Renal cortical epithelial cell (primary cell): ENCODE measurements at regions not wholly inside any gene's neighbourhood (a gene's known extent, or its start where the extent isn't known, plus 50 kb on each side); places are given as distances from the start of the nearest gene placed in this dataset.
"Not testable (repeated sequence)": the region's sequence is repeated elsewhere in the genome, so short reads cannot be mapped to it uniquely, and the experiment has no call there.

ENCODE experiments used
- DNase-seq: peaks from one replicate; pipeline ENCODE4 v3.0.0-alpha.2; 2011; ENCODE audit warnings: low read depth

DNA sequence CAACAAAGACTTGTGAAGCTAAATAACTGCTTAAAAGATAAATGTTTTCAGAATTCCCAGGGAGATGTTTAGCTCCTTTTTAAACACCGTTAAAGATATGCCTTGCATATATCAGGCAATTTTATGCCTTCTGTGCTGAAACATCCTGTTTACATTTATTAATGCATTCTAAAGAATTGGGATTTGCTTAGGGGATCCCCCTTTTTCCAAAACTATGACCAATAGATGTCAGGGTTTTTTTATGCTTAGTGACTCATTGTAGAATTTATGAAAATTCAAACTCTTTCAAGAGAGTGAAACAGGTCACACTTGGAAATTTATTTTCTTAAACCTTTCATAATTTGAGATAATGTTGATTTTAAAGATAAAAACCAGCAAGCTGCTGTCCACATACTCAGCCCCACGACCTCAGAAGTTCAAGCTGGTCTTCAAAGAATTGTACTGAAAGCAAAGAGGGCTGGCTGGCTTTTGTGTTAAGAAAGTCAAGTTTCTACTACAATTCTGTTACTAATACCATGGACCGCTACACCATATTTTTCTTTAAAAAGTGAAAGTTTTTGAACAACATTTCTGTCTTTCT, 411.8 kb downstream of the ETV1 start:
- DNase-seq = no peak

DNA sequence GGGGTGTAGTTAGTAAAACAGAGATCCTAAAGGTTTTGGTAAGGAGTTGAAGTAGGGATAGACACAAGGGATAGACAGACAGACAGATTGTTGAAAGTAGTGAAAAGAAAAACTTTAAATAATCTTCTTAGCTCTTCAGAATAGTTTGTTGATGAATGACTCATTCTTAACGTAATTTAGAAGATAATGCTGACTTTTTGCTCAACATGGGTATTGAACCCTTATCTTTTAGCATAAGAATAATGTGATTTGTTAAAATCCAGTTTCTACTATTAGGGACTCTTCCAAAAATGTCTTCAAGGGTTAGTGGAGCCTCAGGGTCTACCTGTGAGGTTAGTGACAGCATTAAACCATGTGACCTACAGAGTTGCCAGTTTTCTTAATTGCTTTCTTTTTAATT, 411.2 kb downstream of the ETV1 start:
- DNase-seq = no peak

DNA sequence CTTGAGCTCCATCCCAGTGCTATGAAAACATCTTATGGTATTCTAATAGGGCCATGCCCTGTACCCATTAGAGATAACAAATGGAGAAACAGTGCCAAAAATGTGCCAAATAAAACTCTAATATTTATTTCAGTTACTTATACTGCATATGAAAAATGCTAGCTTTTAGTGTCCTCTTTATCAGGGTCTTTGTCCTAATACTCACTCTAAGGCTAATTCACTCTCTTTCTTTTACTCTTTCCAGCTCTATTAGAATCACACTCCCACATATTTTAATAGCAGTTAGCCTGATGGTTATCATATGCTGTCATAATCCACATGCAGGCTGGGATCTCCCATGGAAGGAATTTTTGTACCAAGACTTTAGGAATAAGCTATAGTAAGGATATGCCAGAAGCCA, 408.4 kb downstream of the ETV1 start:
- DNase-seq = no peak

DNA sequence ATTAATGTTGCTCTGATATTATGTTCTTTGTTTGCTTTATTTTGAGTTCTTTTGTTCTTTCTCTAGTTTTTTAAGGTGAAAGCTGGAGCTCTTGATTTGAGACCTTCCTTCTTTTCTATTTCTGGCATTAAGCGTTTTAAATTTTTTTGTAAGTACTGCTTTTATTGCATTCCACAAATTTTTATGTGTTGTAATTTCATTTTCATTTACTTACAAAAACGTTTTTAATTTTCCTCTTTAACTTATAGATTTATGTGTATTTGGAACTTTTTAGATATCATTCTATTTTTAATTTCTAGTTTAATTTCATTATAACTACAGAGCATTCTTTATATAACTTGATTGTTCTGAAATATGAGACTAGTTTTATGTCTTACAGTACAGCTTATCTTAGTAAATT, 395.6 kb downstream of the ETV1 start:
- DNase-seq = no peak

DNA sequence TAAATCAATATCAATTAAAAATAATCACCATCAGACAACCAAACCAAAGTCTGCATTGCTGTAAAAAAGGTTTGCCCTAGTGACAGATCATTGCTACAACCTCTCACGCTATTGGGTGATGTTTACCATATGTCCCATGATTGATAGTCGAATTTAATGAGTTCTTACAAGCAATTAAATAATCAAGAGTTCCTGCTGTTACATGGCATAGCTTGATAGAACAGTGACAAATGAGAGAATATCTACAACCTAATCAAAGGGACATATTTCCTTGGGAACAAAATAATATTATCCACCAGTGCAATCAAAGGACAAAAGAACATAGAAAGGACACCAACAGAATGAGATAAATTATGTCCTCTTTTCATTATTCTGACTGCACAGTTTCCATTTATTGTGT, 387.4 kb downstream of the ETV1 start:
- no peak for DNase-seq

DNA sequence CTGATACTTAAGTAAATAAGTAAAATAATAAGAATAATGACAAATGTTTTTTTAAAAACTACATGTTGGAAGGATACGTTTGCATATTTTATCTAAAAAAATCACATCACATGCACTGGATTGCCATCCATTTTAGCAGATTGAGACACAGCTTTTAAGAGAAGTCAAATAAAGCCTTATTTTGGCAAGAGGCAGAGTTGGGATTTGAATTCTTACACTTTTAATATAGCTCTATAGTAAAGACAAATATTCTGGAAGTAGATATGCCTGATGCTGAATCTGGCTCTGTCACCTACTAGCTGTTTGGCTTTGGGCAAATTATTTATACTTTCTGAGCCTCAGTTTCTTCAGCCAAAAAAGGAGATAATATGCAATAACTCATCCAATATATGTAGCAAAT, 386.4 kb downstream of the ETV1 start:
- no peak for DNase-seq

DNA sequence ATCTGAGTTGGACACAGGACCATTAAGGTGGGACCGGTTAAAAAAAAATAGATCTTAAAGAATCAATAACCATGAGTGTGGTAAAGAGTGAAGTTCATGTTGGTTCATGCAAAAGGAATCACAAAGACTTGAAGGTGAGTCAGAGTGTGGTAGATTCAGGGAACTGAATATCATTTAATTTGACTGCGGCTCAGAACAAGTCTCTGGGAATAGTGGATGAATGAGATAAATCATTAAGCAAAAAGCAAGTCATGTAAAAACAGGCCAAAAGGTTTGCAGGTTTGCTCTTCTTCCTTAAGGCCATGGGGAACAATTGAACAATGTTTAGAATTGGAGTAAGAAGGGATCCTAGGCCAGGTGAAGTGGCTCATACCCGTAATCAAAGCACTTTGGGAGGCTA, 385.8 kb downstream of the ETV1 start:
- DNase-seq = peak; percentile 88

DNA sequence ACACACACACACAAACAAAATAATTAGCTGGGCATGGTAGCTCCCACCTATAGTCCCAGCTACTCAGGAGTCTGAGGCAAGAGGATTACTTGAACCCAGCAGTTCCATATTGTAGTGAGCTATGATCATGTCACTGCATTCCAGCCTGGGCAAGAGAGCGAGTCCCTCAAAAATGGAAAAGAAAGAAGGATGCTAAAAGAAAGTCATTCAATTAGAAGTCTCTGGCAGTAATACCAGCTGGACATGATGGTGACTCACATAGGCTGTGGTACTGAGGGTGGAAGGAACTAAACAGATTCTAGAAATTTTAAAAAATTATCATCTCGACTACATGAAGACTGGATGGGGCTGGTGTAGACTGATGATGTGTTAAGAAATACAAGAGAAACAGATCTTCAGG, 385.3 kb downstream of the ETV1 start:
- peak; percentile 17 for DNase-seq

DNA sequence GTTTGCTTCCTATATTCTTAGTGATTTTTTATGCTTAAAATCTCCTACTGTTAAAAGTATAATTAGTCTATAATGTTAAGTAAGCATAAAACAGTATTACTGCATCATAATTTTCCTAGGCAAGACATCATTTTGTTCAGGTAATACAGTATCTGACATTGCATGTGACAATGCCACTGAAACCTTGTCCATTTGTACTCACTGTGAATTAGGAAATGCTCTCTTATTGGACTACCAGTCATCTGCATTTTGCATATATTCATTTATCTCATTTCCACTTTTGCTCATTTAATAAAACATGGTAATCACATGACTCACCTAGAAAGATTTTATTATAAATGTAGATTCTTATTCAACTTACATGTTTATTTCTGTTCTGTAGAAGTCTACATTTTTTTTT, 379.1 kb downstream of the ETV1 start:
- no peak for DNase-seq

DNA sequence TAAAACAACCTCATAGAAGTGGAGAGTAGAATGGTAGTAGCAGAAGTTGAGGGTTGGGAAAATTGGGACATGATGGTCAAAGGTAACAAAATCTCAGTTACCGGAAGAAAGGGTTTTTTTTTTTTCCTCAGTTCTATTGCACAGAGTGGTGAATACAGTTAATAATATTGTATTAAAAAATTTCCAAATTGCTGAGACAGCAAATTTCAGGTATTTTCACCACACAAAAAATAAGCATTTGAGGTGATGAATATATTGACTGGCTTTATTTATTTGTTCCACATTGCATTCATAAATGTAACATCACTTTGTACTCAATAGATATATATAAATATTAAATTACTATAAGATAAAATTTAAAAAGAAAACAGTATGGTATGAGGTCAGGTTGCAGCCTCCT, 373.8 kb downstream of the ETV1 start:
- no peak for DNase-seq

DNA sequence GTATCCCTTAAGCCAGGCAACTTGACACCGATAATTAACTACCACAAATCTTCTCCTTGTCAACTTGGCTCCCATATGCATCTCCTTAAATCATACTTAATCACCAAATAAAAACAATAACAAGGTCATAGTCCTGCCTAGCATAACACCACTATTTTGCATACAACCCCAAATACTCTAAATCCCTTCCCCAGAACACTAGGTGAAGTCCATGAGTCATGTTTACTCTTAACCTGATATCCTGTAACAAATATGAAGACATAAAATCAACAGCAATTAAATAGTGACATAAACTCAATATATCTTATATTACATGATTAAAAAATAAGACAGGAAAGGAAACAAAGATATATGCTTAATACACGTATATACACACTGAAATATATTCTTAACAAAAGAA, 362.0 kb downstream of the ETV1 start:
- no peak for DNase-seq

DNA sequence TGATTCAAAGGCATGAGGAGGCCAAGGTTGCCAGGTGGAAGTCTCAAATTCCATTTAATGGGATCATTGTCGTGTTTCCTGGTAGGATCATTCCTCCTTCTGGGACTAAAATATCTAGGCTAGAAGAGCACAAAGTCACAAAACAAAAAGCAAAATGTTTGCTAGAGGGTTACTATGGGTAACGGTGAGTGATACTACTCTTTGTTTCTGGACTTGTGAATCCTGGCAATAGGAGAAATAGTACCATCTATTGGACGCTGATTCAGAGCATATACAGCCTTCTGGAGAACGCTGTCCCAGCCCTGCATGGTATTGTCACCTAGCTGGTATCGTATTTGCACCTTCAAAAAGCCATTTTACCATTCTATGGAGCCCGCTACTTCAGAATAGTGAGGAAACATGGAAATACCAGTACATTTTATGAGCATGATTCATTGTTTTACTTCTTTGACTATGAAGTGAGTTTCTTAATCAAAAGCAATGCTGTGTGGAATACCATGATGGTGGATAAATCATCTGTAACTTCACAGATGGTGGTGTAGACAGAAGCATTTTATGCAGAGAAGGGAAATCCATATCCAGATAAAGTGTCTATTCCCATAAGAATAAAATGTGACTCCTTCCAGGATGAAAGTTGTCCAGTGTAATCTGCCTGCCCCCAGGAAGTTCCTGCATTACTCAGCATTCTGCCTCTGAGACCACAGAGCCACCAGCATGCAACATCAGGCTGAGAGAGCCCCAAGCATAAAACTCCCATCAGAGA, 361.0 kb downstream of the ETV1 start:
- DNase-seq = peak; percentile 65

DNA sequence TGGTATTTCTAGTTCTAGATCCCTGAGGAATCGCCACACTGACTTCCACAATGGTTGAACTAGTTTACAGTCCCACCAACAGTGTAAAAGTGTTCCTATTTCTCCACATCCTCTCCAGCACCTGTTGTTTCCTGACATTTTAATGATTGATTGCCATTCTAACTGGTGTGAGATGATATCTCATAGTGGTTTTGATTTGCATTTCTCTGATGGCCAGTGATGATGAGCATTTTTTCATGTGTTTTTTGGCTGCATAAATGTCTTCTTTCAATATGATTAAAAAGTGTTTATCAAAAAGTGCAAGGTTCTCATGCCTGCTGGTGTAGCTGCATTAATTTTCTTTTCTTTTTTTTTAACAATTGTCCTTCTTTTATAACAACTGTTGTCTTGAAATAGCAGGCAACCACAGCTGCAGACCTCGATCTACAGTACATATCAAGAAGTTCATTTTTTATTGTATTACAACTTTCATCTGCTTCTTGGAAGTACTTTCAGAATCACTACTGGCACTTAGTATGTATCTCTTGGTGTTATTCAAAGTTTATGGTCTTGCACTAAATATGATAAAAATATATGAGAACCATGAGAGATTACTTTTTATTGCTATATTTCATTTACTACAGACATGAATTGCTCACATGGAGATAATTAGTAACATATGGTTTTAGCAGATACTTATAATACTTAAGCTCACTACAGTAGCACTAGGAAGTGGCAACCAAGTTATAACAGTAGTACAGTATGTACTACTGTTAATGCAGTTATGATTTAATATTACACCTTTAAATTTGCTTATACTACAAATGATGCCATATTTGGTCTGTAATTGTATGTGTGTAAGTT, 358.0 kb downstream of the ETV1 start:
- DNase-seq = not testable (repeated sequence)

DNA sequence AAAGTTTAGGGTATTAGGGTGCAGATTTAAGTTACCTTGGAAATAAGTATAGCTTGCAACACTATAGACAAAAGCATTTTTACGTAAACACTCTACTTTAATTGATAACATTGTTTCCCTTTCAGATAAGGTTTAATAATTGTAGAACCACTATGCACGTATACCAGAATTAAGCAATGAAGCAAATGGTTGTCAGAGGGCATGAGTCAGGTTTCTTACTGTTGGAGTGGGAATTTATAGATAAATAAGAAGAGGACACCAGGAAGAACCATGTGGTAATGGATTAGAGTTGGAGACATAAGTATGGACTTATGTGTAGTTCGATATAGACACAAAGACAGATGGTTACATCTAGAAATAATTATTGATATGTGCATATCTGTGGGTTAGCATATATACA, 355.6 kb downstream of the ETV1 start:
- no peak for DNase-seq

DNA sequence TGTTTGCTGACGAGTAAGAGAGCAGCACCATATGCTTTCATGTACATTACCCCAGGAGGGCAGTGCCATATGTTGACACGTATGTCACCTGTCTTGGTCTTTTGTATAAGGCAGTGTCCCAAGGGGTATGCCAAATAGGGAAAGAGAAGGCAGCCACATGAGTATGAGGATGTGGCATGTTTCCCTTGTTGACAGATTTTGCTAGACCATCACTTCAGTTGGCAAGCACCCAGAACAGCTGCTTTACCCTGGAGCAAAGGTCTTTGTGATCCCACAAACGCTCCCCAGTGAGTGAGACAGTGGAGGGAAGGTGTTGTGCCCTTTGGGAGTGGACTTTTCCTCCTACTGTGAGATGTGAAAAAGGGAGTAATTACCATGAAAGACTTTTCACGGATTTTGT, 350.1 kb downstream of the ETV1 start:
- no peak for DNase-seq

DNA sequence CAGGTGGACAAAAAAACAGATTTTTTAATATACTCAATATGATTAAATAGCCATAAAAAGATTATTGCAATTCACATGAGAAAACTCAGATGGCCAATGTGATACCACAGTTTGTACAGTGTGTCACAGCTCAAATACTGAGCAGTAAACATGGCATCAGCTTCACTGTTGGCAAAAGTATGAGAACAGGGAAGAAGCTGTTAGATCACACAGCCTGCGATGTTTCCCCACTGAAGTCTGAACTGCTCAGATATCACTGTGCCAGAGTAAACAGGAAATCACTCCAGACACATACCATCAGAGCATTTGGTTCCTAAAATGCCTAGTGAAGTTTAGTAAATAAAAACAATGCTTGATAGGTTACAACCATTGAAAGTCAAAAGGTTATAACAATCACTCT, 347.8 kb downstream of the ETV1 start:
- peak; percentile 12 for DNase-seq

DNA sequence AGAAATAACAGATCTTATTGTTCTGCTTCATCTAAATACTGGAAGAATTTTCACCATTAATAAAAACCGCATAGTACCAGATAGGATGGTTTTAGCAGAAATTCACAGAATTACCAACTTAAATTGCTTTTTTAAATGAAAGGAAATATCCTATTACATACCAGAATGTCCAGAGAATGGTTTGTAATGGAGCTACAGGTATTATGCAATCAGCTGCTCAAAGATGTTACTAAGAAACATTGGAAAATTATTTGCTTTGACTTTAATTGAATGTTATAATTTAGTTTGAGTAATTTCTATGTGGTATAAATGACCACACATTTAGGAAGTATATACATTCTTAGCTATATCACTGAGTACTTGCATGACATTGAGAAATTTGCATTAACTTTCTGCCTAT, 338.3 kb downstream of the ETV1 start:
- DNase-seq = peak; percentile 23

DNA sequence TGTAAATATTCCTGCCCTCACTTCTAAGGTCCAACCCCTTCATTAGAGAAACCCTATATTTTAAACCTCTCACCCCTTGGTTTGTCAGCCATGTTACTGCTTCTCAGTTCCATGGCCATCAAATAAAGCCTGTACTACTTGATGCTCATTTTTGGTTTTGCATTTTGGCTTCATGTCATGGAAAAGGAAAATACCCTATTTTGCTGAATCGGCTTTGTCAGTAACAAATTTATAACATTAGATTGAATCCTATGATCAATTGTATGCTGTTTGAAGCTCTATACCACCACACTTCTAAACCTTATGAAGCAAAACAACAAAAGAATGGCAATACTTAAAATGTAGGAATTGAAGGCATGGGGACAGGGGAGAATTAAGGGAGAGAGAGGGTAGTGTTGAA, 333.1 kb downstream of the ETV1 start:
- DNase-seq = no peak

DNA sequence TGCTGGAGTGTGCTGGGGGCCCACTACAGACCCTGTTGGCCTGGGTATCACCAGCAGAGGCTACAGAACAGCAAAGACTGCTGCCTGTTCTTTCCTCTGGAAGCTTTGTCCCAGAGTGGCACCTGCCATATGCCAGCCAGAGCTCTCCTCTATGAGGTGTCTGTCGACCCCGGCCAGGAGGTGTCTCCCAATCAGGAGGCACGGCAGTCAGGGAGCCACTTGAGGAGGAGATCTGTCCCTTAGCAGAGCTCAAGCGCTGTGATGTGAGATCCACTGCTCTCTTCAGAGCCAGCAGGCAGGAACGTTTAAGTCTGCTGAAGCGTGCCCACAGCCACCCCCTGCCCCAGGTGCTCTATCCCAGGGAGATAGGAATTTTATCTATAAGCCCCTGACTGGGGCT, 316.2 kb downstream of the ETV1 start:
- no peak for DNase-seq

DNA sequence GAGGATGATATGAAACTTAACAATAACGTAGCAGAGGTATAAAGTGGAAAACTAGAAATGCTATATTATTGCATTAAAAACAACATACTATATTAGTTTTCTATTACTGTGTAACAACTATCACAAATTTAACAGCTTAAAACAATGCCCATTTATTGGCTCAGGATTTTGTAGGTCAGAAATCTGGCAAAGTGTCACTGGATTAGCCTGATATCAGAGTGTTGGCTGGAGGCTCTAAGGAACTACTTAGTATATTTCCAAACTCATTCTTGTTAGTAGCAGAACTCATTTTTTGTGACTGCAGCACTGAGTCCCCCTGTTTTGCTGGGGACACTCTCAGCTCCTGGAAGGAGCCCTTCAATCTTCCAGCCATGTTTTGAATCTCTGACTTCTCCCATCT, 306.8 kb downstream of the ETV1 start:
- DNase-seq = no peak

DNA sequence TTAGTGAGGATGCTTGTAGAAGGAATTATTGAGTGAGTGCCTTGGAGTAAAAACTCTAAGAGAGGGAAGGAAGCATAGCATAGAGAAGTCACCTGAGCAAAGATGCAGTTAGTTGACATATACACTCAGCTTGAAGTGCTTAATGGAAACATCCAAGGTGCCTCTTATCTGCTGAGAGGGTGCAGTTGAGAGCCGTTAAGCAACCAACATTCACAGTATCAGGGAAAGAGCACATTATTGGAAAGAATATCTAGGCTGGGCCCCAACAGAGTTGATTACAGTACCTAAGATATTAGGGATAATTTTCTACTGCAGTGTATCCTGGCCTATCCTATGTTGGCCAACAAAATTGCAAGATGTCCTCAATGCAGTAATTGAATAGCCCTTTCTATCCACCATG, 302.0 kb downstream of the ETV1 start:
- no peak for DNase-seq

DNA sequence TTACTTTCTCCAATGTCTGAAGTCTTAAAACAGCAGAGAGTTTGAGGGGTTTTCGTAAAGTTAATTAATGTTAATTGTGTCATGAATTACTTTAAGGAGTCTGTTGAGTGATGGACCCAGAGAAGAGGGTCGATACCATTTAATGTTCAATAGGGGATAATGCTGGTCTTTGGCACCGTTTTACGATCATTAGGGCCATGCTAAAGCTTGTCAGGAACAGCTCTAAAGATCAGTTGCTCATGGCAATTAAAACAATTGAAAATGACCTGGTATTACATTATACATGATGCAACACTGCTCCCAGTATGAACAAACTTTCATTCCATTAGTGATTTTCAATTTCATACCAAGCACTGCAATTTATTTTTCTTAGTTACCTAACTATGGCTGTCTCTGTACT, 296.9 kb downstream of the ETV1 start:
- DNase-seq = peak; percentile 7

DNA sequence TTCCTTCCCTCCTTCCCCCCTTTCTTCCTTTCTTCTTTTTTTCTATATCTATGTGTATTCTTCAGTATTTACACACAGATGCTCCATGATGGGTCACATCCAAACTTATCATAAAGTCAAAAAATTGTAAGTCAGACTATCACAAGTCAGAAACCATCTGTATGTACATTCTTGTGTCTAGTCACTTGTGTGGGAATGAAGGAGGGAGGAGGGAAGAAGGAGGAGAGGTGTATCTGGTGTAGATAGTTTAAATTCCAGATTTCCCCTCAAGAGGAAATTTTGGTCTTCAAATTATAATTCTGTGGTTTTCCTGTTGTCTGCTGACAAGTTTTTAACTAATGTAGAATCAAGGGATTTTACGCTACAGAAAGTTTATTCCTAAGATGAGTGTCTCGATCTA, 287.2 kb downstream of the ETV1 start:
- no peak for DNase-seq
